GM12878 (cell line): ENCODE measurements at regions not wholly inside any gene's neighbourhood (a gene's known extent, or its start where the extent isn't known, plus 50 kb on each side); places are given as distances from the start of the nearest gene placed in this dataset.

Source experiments
- ATAC-seq: fragments of 200-7000 bp; cut with Tn5 transposase; 3 replicates; pipeline ENCODE4 v1.9.1; 2020; ENCODE audit warnings: mild to moderate bottlenecking, moderate library complexity
- BruUV-seq: library from RNA; stranded (reverse); fragments of 400-500 nt; replicated peaks from 2 replicates; lab custom pipeline; 2021; lab: Mats Ljungman, UMichigan
- CTCF ChIA-PET: fragments of 300-600 bp; sonication (Branson Sonifier 250); formaldehyde crosslinking; extraction: SDS; loops from one replicate; lab custom pipeline; 2021; ENCODE audit warnings: inconsistent platforms; lab: Yijun Ruan, JAX
- POLR2A ChIA-PET: fragments of 350-600 bp; formaldehyde crosslinking; extraction: SDS; loops from one replicate; lab custom pipeline; 2021; ENCODE audit warnings: inconsistent platforms; lab: Charles Lee
- RAD21 ChIA-PET: fragments of 300-600 bp; sonication (Branson Sonifier 250); formaldehyde crosslinking; loops from one replicate; lab custom pipeline; 2023; ENCODE audit warnings: antibody characterized with exemption; ENCODE audit not compliant: unreplicated experiment; lab: Charles Lee
- SMC1A ChIA-PET: fragments of 300-600 bp; sonication (Branson Sonifier 250); formaldehyde crosslinking; loops from one replicate; lab custom pipeline; 2023; ENCODE audit not compliant: unreplicated experiment, uncharacterized antibody; lab: Charles Lee
- DNase-seq: peaks from one replicate; pipeline ENCODE4 v3.0.0-alpha.2; 2011; ENCODE audit warnings: low read depth, low spot score
- FAIRE-seq: peaks from 3 replicates; lab custom pipeline; 2011; peaks lifted over from hg19 to GRCh38; lab: Jason Lieb, UNC
- H2AFZ ChIP-seq: 2 replicates; pipeline ENCODE4 v1.6.0; 2011; ENCODE audit warnings: low read depth, low read length, control low read depth; ENCODE audit not compliant: control insufficient read depth
- H3K27ac ChIP-seq: 2 replicates; pipeline ENCODE4 v1.5.1; 2011; ENCODE audit warnings: control low read depth; ENCODE audit not compliant: control insufficient read depth, insufficient read depth
- H3K27me3 ChIP-seq, 2 experiments: replicated peaks in 1 of 2; 2 replicates each; pipeline versions ENCODE4 v1.6.0 to v1.6.1; 2011; ENCODE audit warnings: low read length in 1 of 2; ENCODE audit not compliant: control insufficient read depth in 2 of 2, insufficient read depth in 2 of 2
- H3K36me3 ChIP-seq, 2 experiments: 2 replicates each; pipeline ENCODE4 v1.5.1; 2011; ENCODE audit warnings: low read length in 1 of 2; ENCODE audit not compliant: control insufficient read depth in 2 of 2, insufficient read depth in 2 of 2
- H3K4me1 ChIP-seq: 2 replicates; pipeline ENCODE4 v1.6.1; 2011; ENCODE audit warnings: mild to moderate bottlenecking, low read length, moderate library complexity, mixed read lengths; ENCODE audit not compliant: control insufficient read depth, insufficient read depth
- H3K4me2 ChIP-seq: 2 replicates; pipeline ENCODE4 v1.6.0; 2011; ENCODE audit warnings: control low read depth; ENCODE audit not compliant: control insufficient read depth, insufficient read depth
- H3K4me3 ChIP-seq: fragments of 200-600 bp; sonication (generic); 2 replicates; pipeline ENCODE4 v1.5.1; 2016
- H3K79me2 ChIP-seq: 2 replicates; pipeline ENCODE4 v1.6.0; 2011; ENCODE audit warnings: low read length; ENCODE audit not compliant: control insufficient read depth, insufficient read depth
- H3K9ac ChIP-seq: 2 replicates; pipeline ENCODE4 v1.8.0; 2011; ENCODE audit warnings: low read length, control low read depth, mixed read lengths; ENCODE audit not compliant: control insufficient read depth, insufficient read depth
- H3K9me3 ChIP-seq: replicated peaks from 3 replicates; pipeline ENCODE4 v1.5.1; 2011; ENCODE audit warnings: mild to moderate bottlenecking, low read length; ENCODE audit not compliant: control insufficient read depth, insufficient read depth
- H4K20me1 ChIP-seq: 2 replicates; pipeline ENCODE4 v1.6.0; 2011; ENCODE audit not compliant: control insufficient read depth, insufficient read depth
- CBX5 ChIP-seq: sonication (generic); IDR thresholded peaks from 2 replicates; pipeline ENCODE4 v1.6.1; 2016; ENCODE audit warnings: low read depth, moderate library complexity, mild to moderate bottlenecking, inconsistent platforms
- CEBPZ ChIP-seq: fragments of 150-350 bp; IDR thresholded peaks from 2 replicates; pipeline ENCODE4 v1.6.1; 2016; ENCODE audit warnings: low read depth, low read length
- IKZF2 ChIP-seq, 2 experiments: fragments of 450-650 bp; IDR thresholded peaks; 2 replicates each; pipeline ENCODE4 v1.6.1; 2017; ENCODE audit warnings: mild to moderate bottlenecking in 2 of 2, moderate library complexity in 2 of 2
- LARP7 ChIP-seq: fragments of 450-650 bp; IDR thresholded peaks from 2 replicates; pipeline ENCODE4 v1.6.1; 2017; ENCODE audit warnings: mild to moderate bottlenecking
- NR2C2 ChIP-seq: IDR thresholded peaks from 2 replicates; pipeline ENCODE4 v1.6.1; 2011; ENCODE audit warnings: borderline replicate concordance, low read depth; ENCODE audit not compliant: control insufficient read depth, insufficient read length
- NRF1 ChIP-seq: conservative IDR thresholded peaks from 2 replicates; pipeline ENCODE4 v1.6.1; 2011; ENCODE audit warnings: mild to moderate bottlenecking, low read depth, low read length, improper control_type of control experiment
- PAX5 ChIP-seq: IDR thresholded peaks from 2 replicates; pipeline ENCODE4 v1.6.1; 2011; ENCODE audit warnings: low read depth, low read length, borderline replicate concordance
- RUNX3 ChIP-seq: IDR thresholded peaks from 2 replicates; pipeline ENCODE4 v1.6.1; 2012; ENCODE audit warnings: low read length, inconsistent platforms
- SMARCA5 ChIP-seq: fragments of 450-650 bp; IDR thresholded peaks from 2 replicates; pipeline ENCODE4 v1.6.1; 2017; ENCODE audit warnings: mild to moderate bottlenecking
- STAT1 ChIP-seq: fragments of 450-650 bp; conservative IDR thresholded peaks from 2 replicates; pipeline ENCODE4 v1.6.1; 2014; ENCODE audit warnings: antibody characterized with exemption, mild to moderate bottlenecking
- STAT3 ChIP-seq: IDR thresholded peaks from 2 replicates; pipeline ENCODE4 v1.6.1; 2011; ENCODE audit warnings: low read depth, low read length, improper control_type of control experiment
- ZBTB4 ChIP-seq: fragments of 450-650 bp; formaldehyde crosslinking; IDR thresholded peaks from 2 replicates; pipeline ENCODE4 v1.4.0; 2022; ENCODE audit warnings: mild to moderate bottlenecking, moderate library complexity
- ZNF384 ChIP-seq: IDR thresholded peaks from 2 replicates; pipeline ENCODE4 v1.6.1; 2012; ENCODE audit warnings: low read depth, mild to moderate bottlenecking, low read length, improper control_type of control experiment, borderline replicate concordance
- ZNF622 ChIP-seq: fragments of 450-650 bp; IDR thresholded peaks from 2 replicates; pipeline ENCODE4 v1.6.1; 2017; ENCODE audit warnings: mild to moderate bottlenecking, inconsistent platforms
- WGBS: methylation state at CpG from one replicate; pipeline ENCODE4 v1.1.6; 2016; ENCODE audit warnings: low lambda C conversion rate; ENCODE audit not compliant: insufficient replicate concordance, insufficient coverage; ENCODE audit errors: missing lambda C conversion rate; 5-methylcytosine and 5-hydroxymethylcytosine counted together
- in situ Hi-C: fragments of 300-500 bp; cut with MboI; formaldehyde crosslinking; loops from 9 replicates; pipeline ENCODE4 v1.14.3; 2018; ENCODE audit warnings: mixed read lengths
- intact Hi-C: fragments of 100-400 bp; cut with micrococcal nuclease; formaldehyde crosslinking; loops from one replicate; pipeline ENCODE4 v1.14.2; 2022; ENCODE audit not compliant: unreplicated experiment
- TF ChIP-seq, protein P1 (sequence below): IDR thresholded peaks from 2 replicates; pipeline ENCODE4 v1.6.1; 2012; ENCODE audit warnings: low read depth, low read length, improper control_type of control experiment
- TF ChIP-seq, protein P2 (sequence below): IDR thresholded peaks from 2 replicates; pipeline ENCODE4 v1.6.1; 2011; ENCODE audit warnings: mild to moderate bottlenecking, low read depth, low read length, moderate library complexity; ENCODE audit not compliant: insufficient replicate concordance

- TF ChIP-seq PAX5 (no peak), NR2C2 (no peak), ZNF622 (no peak), CBX5 (no peak), CEBPZ (no peak)
- TF ChIP-seq, protein P1, sequence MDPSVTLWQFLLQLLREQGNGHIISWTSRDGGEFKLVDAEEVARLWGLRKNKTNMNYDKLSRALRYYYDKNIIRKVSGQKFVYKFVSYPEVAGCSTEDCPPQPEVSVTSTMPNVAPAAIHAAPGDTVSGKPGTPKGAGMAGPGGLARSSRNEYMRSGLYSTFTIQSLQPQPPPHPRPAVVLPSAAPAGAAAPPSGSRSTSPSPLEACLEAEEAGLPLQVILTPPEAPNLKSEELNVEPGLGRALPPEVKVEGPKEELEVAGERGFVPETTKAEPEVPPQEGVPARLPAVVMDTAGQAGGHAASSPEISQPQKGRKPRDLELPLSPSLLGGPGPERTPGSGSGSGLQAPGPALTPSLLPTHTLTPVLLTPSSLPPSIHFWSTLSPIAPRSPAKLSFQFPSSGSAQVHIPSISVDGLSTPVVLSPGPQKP: no peak
- TF ChIP-seq, all 136 proteins: peak for 0
These were observed 248.4 kb upstream of the ZNF507 start (continued) for GRCh38 chr19:32097011-32097410.

DNA sequence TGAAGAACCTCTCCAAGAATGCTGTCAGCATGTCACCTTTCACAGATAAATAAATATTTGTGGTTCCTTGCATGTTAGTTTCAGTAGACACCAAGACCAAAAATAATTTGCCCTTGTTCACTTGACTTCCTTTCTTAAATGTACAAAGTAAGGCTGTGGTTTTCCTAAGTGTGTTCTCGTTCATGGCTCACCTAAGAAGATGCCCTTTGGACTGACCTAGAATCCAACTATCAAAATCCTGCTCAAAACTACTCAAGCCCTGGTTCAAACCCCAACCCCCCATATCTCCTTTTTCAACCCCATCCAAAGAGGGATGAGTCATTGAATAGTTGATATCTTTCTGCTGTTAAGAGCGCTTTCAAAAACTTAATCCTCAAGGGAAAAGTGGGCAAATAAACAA is 247.8 kb upstream of the ZNF507 start:
- Histone ChIP-seq H3K79me2 (no peaks in the 10 kb centered on the region), H3K27ac (no peak overlapping the region), H3K9me3 (no peaks in the 10 kb centered on the region), H3K9ac (no peak overlapping the region), H3K4me3 (no peak overlapping the region), H4K20me1 (no peaks in the 10 kb centered on the region), H3K4me1 (no peaks in the 10 kb centered on the region), H3K27me3 (no peaks in the 10 kb centered on the region), H3K36me3 (no peaks in the 10 kb centered on the region), H3K4me2 (no peak overlapping the region), H2AFZ (no peak overlapping the region)
- in situ Hi-C loops: no loop called here
- ChIA-PET CTCF (no interaction called here), RAD21 (no interaction called here), POLR2A (no interaction called here), SMC1A (no interaction called here)
- 21% methylated on average over 2 of the region's 2 CpGs for WGBS
- intact Hi-C loops: no loop called here
- BruUV-seq: no TSS peak
- FAIRE-seq (no peak), ATAC-seq (no peak), DNase-seq (no peak)
- TF ChIP-seq, protein P2, sequence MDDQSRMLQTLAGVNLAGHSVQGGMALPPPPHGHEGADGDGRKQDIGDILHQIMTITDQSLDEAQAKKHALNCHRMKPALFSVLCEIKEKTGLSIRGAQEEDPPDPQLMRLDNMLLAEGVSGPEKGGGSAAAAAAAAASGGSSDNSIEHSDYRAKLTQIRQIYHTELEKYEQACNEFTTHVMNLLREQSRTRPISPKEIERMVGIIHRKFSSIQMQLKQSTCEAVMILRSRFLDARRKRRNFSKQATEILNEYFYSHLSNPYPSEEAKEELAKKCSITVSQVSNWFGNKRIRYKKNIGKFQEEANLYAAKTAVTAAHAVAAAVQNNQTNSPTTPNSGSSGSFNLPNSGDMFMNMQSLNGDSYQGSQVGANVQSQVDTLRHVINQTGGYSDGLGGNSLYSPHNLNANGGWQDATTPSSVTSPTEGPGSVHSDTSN: no peak
- TF ChIP-seq STAT1 (no peak), LARP7 (no peak), PAX5 (no peak), SMARCA5 (no peak), NRF1 (no peak), ZBTB4 (CRISPR knock-in tag) (no peak), ZNF384 (no peak), RUNX3 (no peak), STAT3 (no peak), IKZF2 (IDR thresholded peaks at IDR 0.05) (no peak)
